ENCODE measurements at regions not wholly inside any gene's neighbourhood (a gene's known extent, or its start where the extent isn't known, plus 50 kb on each side); places are given as distances from the start of the nearest gene placed in this dataset.

- no peak for DNase-seq (ENCODE audit: low read depth)
Observed at GRCh38 chr5:39800042-39800601, 375.3 kb upstream of the DAB2 start.

GRCh38 chr5:39799242-39799641 lies 374.5 kb upstream of the DAB2 start:
- no peak for DNase-seq (ENCODE audit: low read depth)

GRCh38 chr5:39794513-39795210 lies 369.9 kb upstream of the DAB2 start:
- DNase-seq (ENCODE audit: low read depth), result no peak

GRCh38 chr5:39785410-39785809 lies 360.6 kb upstream of the DAB2 start:
- DNase-seq (ENCODE audit: low read depth), result no peak

- DNase-seq (ENCODE audit: low read depth), result no peak
Observed at GRCh38 chr5:39783756-39784421, 359.1 kb upstream of the DAB2 start.

GRCh38 chr5:39780347-39780746 lies 355.6 kb upstream of the DAB2 start:
- no peak for DNase-seq (ENCODE audit: low read depth)

- no peak for DNase-seq (ENCODE audit: low read depth)
Observed at GRCh38 chr5:39779831-39780230, 355.1 kb upstream of the DAB2 start.

- DNase-seq (ENCODE audit: low read depth), result no peak
Observed at GRCh38 chr5:39775797-39776365, 351.1 kb upstream of the DAB2 start.

- DNase-seq (ENCODE audit: low read depth), result no peak
Observed at GRCh38 chr5:39775086-39775796, 350.5 kb upstream of the DAB2 start.

- no peak for DNase-seq (ENCODE audit: low read depth)
Observed at GRCh38 chr5:39774605-39775004, 349.8 kb upstream of the DAB2 start.

GRCh38 chr5:39772307-39772706 lies 347.5 kb upstream of the DAB2 start:
- no peak for DNase-seq (ENCODE audit: low read depth)

GRCh38 chr5:39767916-39768315 lies 343.1 kb upstream of the DAB2 start:
- no peak for DNase-seq (ENCODE audit: low read depth)

- DNase-seq (ENCODE audit: low read depth), result no peak
Observed at GRCh38 chr5:39765366-39765765, 340.6 kb upstream of the DAB2 start.

- no peak for DNase-seq (ENCODE audit: low read depth)
Observed at GRCh38 chr5:39762761-39763160, 338.0 kb upstream of the DAB2 start.

- DNase-seq (ENCODE audit: low read depth), result no peak
Observed at GRCh38 chr5:39761199-39761950, 336.6 kb upstream of the DAB2 start.

GRCh38 chr5:39760385-39761198 lies 335.8 kb upstream of the DAB2 start:
- DNase-seq (ENCODE audit: low read depth), result no peak

GRCh38 chr5:39759701-39760100 lies 334.9 kb upstream of the DAB2 start:
- DNase-seq (ENCODE audit: low read depth), result no peak

- DNase-seq (ENCODE audit: low read depth), result no peak
Observed at GRCh38 chr5:39758426-39758825, 333.6 kb upstream of the DAB2 start.

- DNase-seq (ENCODE audit: low read depth), result no peak
Observed at GRCh38 chr5:39757131-39757530, 332.4 kb upstream of the DAB2 start.

GRCh38 chr5:39755986-39756385 lies 331.2 kb upstream of the DAB2 start:
- no peak for DNase-seq (ENCODE audit: low read depth)

- no peak for DNase-seq (ENCODE audit: low read depth)
Observed at GRCh38 chr5:39755452-39755851, 330.7 kb upstream of the DAB2 start.
